Body of pancreas (tissue), 4 donors: ENCODE measurements at regions not wholly inside any gene's neighbourhood (a gene's known extent, or its start where the extent isn't known, plus 50 kb on each side); places are given as distances from the start of the nearest gene placed in this dataset.

Experiments
- ATAC-seq: fragments of 150-250 bp; one replicate; pipeline ENCODE4 v1.9.1; 2016
- DNase-seq, 4 donors: peaks; one replicate each; pipeline ENCODE4 v3.0.0-alpha.2; 2019
- H3K27ac ChIP-seq, 4 donors: fragments of 200-600 bp; sonication (generic); 1 replicate in 3 of 4; 2 replicates in 1 of 4; pipeline versions ENCODE4 v1.5.1 to v1.6.1; 2016 to 2019; ENCODE audit warnings: mild to moderate bottlenecking in 1 of 4, mixed read lengths in 1 of 4, moderate library complexity in 1 of 4
- H3K27me3 ChIP-seq, 2 donors: fragments of 200-600 bp; sonication (generic); one replicate each; pipeline ENCODE4 v1.6.0; 2016; ENCODE audit warnings: mild to moderate bottlenecking in 1 of 2
- H3K36me3 ChIP-seq, 2 donors: fragments of 200-600 bp; sonication (generic); replicated peaks in 1 of 2; 2 replicates each; pipeline ENCODE4 v1.5.1; 2016; ENCODE audit warnings: low read depth in 2 of 2; ENCODE audit not compliant: insufficient read depth in 1 of 2
- H3K4me1 ChIP-seq: fragments of 200-600 bp; sonication (generic); one replicate; pipeline ENCODE4 v1.6.0; 2016
- H3K4me3 ChIP-seq, 2 donors: fragments of 200-600 bp; sonication (generic); 1 replicate in 1 of 2; 2 replicates in 1 of 2; pipeline ENCODE4 v1.5.1; 2016 to 2019
- H3K9me3 ChIP-seq, 3 donors: fragments of 200-600 bp; sonication (generic); 1 replicate in 2 of 3; 2 replicates in 1 of 3; pipeline ENCODE4 v1.5.1; 2016
- POLR2A ChIP-seq, 3 donors: fragments of 450-650 bp; IDR thresholded peaks; one replicate each; pipeline ENCODE4 v1.6.1; 2016; ENCODE audit warnings: antibody characterized with exemption in 3 of 3, mild to moderate bottlenecking in 2 of 3
- WGBS, 2 donors: methylation state at CpG; one replicate each; pipeline ENCODE4 v1.1.5; 2017; 5-methylcytosine and 5-hydroxymethylcytosine counted together
- intact Hi-C: fragments of 100-400 bp; cut with DNase I; formaldehyde crosslinking; loops from one replicate; pipeline ENCODE4 v1.15.1; 2023
- TF ChIP-seq, protein P1 (sequence below), 7 experiments: fragments of 450-650 bp in 4 of 7; fragments of 200-600 bp in 3 of 7; sonication (generic) in 3 of 7; IDR thresholded peaks; one replicate each; pipeline ENCODE4 v1.5.1; 2016 to 2019; ENCODE audit warnings: antibody characterized with exemption in 7 of 7

DNA sequence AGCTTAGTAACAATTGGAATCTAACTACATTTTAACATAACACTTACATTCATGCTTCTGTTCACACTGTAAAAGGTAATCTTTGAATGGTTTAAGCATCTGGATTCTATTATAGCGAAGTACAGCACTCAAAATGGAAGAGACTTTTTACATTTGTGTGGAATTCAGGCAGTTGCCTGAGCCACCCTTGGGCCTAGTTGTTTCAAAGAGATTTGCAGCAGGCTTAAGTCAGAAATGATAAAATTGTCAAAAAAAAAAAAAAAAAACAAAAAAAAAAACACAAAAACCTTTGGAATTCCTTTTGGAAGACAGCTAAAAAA lies 199.9 kb downstream of the LYPLAL1 start:
- H3K27me3 ChIP-seq = no peaks in the 10 kb centered on the region
- DNase-seq (no peak), ATAC-seq (no peak)
- H3K36me3 ChIP-seq = no peaks in the 10 kb centered on the region
- no peak overlapping the region for H3K4me3 ChIP-seq
- no peaks in the 10 kb centered on the region for H3K9me3 ChIP-seq
- H3K4me1 ChIP-seq = peaks cover 6% of the 10 kb centered on the region
- WGBS, 2 donors = 88 to 90% methylated on average over 1 of the region's 1 CpG
- TF ChIP-seq, protein P1, sequence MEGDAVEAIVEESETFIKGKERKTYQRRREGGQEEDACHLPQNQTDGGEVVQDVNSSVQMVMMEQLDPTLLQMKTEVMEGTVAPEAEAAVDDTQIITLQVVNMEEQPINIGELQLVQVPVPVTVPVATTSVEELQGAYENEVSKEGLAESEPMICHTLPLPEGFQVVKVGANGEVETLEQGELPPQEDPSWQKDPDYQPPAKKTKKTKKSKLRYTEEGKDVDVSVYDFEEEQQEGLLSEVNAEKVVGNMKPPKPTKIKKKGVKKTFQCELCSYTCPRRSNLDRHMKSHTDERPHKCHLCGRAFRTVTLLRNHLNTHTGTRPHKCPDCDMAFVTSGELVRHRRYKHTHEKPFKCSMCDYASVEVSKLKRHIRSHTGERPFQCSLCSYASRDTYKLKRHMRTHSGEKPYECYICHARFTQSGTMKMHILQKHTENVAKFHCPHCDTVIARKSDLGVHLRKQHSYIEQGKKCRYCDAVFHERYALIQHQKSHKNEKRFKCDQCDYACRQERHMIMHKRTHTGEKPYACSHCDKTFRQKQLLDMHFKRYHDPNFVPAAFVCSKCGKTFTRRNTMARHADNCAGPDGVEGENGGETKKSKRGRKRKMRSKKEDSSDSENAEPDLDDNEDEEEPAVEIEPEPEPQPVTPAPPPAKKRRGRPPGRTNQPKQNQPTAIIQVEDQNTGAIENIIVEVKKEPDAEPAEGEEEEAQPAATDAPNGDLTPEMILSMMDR (IDR thresholded peaks at IDR 0.05) = no peak
- TF ChIP-seq POLR2A (IDR thresholded peaks at IDR 0.05) = no peak
- H3K27ac ChIP-seq = no peak overlapping the region
- intact Hi-C loops = no loop called here

DNA sequence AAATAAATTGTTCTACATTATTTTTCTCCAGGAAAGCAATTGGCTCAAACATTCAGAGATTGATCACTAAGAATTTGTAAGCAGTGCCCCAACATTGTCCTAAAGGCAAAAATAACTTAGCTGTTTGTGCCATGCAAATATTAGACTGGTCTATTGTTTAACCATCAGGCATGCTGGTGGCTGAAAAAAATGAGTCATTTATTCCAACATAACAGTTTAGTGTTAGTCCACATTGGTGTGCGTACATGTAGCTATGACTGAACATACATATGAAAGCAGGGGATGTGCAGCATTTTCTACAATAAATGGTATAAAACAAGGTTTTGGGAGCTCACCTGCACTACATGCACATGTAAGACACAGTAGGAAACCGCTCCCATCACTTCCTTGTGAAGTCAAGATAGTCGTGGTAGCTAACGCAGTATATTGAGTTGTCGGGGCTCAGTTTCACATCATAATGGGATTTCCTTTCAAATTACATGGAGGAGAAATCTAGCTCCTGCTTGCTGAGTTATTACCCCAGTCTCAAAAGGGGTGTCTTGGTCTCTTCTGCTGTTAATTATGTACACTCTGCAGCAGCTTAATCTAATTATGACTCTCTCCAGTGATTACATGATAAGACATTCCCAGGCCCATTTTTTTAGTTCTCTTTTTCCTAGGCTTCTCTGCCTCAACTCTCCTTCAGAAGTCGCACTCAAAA lies 199.4 kb downstream of the LYPLAL1 start:
- TF ChIP-seq POLR2A (IDR thresholded peaks at IDR 0.05) = no peak
- TF ChIP-seq, protein P1 (IDR thresholded peaks at IDR 0.05) = no peak

DNA sequence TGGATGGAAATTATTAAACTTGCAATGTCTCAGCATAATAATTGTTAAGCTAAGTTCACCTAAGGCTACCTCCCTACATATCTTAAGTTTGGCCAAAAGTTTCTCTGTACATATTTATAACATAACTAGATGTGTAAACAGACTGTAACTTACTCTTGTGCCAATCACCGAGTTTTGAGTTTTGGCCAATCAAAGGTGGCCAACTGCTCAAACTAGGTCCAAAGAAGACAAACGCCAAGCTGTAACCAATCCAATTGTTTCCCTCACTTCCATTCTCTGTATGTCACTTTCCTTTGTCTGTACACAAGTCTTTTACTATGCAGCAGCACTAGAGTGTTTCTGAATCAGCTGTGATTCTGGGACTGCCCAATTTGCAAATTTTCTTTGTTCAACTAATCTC lies 197.8 kb downstream of the LYPLAL1 start:
- intact Hi-C loops = no loop called here
- H3K36me3 ChIP-seq = no peaks in the 10 kb centered on the region
- peaks cover 6% of the 10 kb centered on the region for H3K4me1 ChIP-seq
- 46 to 48% methylated on average over 2 of the region's 2 CpGs for WGBS, 2 donors
- H3K4me3 ChIP-seq = no peak overlapping the region
- no peaks in the 10 kb centered on the region for H3K27me3 ChIP-seq
- H3K9me3 ChIP-seq = no peaks in the 10 kb centered on the region
- TF ChIP-seq, protein P1 (IDR thresholded peaks at IDR 0.05) = no peak
- no peak for TF ChIP-seq POLR2A (IDR thresholded peaks at IDR 0.05)
- no peak for ATAC-seq
- no peak for DNase-seq
- H3K27ac ChIP-seq = no peak overlapping the region

More for the DNA sequence above, 199.4 kb downstream of the LYPLAL1 start:
- peaks cover 6% of the 10 kb centered on the region for H3K4me1 ChIP-seq
- no peak overlapping the region for H3K27ac ChIP-seq
- WGBS, 2 donors = 91 to 97% methylated on average over 6 of the region's 6 CpGs
- intact Hi-C loops = no loop called here
- ATAC-seq (no peak), DNase-seq (no peak)
- H3K9me3 ChIP-seq = no peaks in the 10 kb centered on the region
- no peak overlapping the region for H3K4me3 ChIP-seq
- no peaks in the 10 kb centered on the region for H3K36me3 ChIP-seq
- H3K27me3 ChIP-seq = no peaks in the 10 kb centered on the region

DNA sequence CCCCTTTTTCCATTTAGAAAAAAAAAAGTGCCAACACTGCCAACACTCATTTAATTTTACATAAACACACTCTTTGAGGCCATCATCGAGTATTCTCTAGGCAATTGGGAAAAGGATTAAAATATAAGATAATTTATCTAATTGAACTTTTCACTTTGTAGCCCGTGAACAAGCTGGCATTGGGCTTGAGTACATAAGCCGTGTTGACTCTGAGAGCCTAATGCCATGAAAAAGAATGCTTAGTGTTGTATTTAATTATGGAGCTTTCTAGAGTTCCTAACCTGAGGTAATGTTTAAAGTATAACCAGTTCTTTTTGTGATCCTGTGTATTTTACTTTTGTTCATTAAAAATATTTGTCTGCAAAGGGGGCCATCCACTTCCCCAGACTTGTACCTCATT lies 193.8 kb downstream of the LYPLAL1 start:
- Histone ChIP-seq H3K36me3 (no peaks in the 10 kb centered on the region), H3K9me3 (no peaks in the 10 kb centered on the region), H3K27me3 (no peaks in the 10 kb centered on the region), H3K4me1 (peaks cover 6% of the 10 kb centered on the region), H3K27ac (no peak overlapping the region), H3K4me3 (no peak overlapping the region)
- intact Hi-C loops = loop anchor here (10.0 kb wide), 1 partner anchor 57 kb away; no protein-coding TSS in a partner anchor
- WGBS, 2 donors = 35 to 40% methylated on average over 3 of the region's 3 CpGs
- TF ChIP-seq POLR2A (IDR thresholded peaks at IDR 0.05) = no peak
- TF ChIP-seq, protein P1 (IDR thresholded peaks at IDR 0.05) = no peak
- DNase-seq (no peak), ATAC-seq (no peak)

DNA sequence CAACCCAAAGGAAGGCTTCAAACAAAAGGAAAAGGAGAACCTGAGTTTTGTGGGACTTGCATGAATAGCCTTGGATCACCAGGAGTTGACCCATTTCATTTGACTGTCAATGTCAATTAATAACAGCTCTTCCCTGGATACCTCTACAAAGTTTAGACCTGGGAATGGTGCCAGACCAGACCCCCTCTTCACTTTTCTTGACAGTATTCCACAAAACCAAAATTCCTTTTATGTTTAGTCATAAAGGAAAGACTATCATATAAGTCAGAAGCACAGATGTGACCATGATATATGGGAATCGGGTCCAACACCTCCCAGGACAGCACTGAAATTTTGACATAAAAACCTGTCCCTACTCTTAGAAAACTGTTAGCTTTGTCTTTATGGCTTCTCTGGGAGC lies 191.8 kb downstream of the LYPLAL1 start:
- H3K4me1 ChIP-seq = no peaks in the 10 kb centered on the region
- TF ChIP-seq, protein P1 (IDR thresholded peaks at IDR 0.05) = no peak
- no peak for TF ChIP-seq POLR2A (IDR thresholded peaks at IDR 0.05)
- DNase-seq (no peak), ATAC-seq (no peak)
- H3K36me3 ChIP-seq = no peaks in the 10 kb centered on the region
- no peak overlapping the region for H3K27ac ChIP-seq
- no peaks in the 10 kb centered on the region for H3K27me3 ChIP-seq
- intact Hi-C loops = loop anchor here (10.0 kb wide), 1 partner anchor 59 kb away; no protein-coding TSS in a partner anchor
- 100% methylated on average over 1 of the region's 1 CpG for WGBS, 2 donors
- H3K4me3 ChIP-seq = no peak overlapping the region
- no peaks in the 10 kb centered on the region for H3K9me3 ChIP-seq
